ENCODE measurements at regions not wholly inside any gene's neighbourhood (a gene's known extent, or its start where the extent isn't known, plus 50 kb on each side); places are given as distances from the start of the nearest gene placed in this dataset.

- Histone ChIP-seq H3K27ac (ENCODE audit: extremely low read length, insufficient read depth, low read length) (no peak overlapping the region), H3K4me2 (ENCODE audit: low read depth, low read length) (no peak overlapping the region), H4K20me1 (ENCODE audit: insufficient read depth, low read length) (no peaks in the 10 kb centered on the region), H3K9me3 (ENCODE audit: low read length) (peaks cover 50% of the 10 kb centered on the region), H2AFZ (ENCODE audit: low read length) (no peak overlapping the region), H3K4me1 (ENCODE audit: insufficient read depth, low read length) (no peaks in the 10 kb centered on the region), H3K36me3 (replicated peaks in 1 of 2; ENCODE audit: control insufficient read depth in 1 of 2, insufficient read depth in 2 of 2, low read length in 2 of 2) (no peaks in the 10 kb centered on the region), H3K79me2 (ENCODE audit: insufficient read depth, low read length) (no peaks in the 10 kb centered on the region), H3K4me3 (replicated peaks in 1 of 3; ENCODE audit: insufficient read depth in 1 of 3, low read depth in 2 of 3, low read length in 3 of 3) (no peak overlapping the region), H3K27me3 (ENCODE audit: control insufficient read depth in 1 of 2, insufficient read depth in 2 of 2, low read length in 2 of 2) (no peaks in the 10 kb centered on the region), H3K9ac (ENCODE audit: insufficient read depth, low read depth, low read length) (no peak overlapping the region)
- ChIA-PET CTCF (ENCODE audit: low intra/inter-chr PET ratio, low total read pairs) (no interaction called here), POLR2A (no interaction called here)
- intact Hi-C loops (cut with micrococcal nuclease; ENCODE audit: unreplicated experiment) (no loop called here), in situ Hi-C loops (cut with HindIII; ENCODE audit: extremely low pct_ligation_motif_present, low pct_unique_long_range_greater_than_20kb) (no loop called here)
- no peak for ATAC-seq
- DNase-seq (ENCODE audit: low spot score): no peak
- no peak for TF ChIP-seq MAFF (IDR thresholded peaks at IDR 0.05; ENCODE audit: low read depth, low read length)
- no peak for TF ChIP-seq NFRKB (IDR thresholded peaks at IDR 0.05)
- TF ChIP-seq MLXIP (CRISPR knock-in tag; IDR thresholded peaks at IDR 0.05; ENCODE audit: borderline replicate concordance): no peak
- TF ChIP-seq E2F5 (CRISPR knock-in tag; conservative IDR thresholded peaks at IDR 0.05): no peak
- no peak for TF ChIP-seq ZNF468 (CRISPR knock-in tag; IDR thresholded peaks at IDR 0.05)
- TF ChIP-seq ZNF530 (CRISPR knock-in tag; IDR thresholded peaks at IDR 0.05; ENCODE audit: low read depth): no peak
- TF ChIP-seq, protein P1, sequence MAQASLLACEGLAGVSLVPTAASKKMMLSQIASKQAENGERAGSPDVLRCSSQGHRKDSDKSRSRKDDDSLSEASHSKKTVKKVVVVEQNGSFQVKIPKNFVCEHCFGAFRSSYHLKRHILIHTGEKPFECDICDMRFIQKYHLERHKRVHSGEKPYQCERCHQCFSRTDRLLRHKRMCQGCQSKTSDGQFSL (CRISPR knock-in tag; IDR thresholded peaks at IDR 0.05): no peak
- FAIRE-seq: no peak
- BruUV-seq (replicated peaks): no TSS peak
- WGBS (ENCODE audit: low lambda C conversion rate): 0% methylated on average over 7 of the region's 7 CpGs
These were observed 822.4 kb upstream of the RBFOX1 start for GRCh38 chr16:6510261-6510660.

Measured in HepG2 (cell line).